Psoas muscle (tissue), 7 donors: ENCODE measurements at regions not wholly inside any gene's neighbourhood (a gene's known extent, or its start where the extent isn't known, plus 50 kb on each side); places are given as distances from the start of the nearest gene placed in this dataset.

Experiments used
- ATAC-seq, 4 donors: fragments of 200-7000 bp; cut with Tn5 transposase; one replicate each; pipeline ENCODE4 v1.9.1; 2020; ENCODE audit warnings: moderate library complexity in 3 of 4, mild to moderate bottlenecking in 2 of 4
- DNase-seq, 2 donors: peaks; one replicate each; pipeline ENCODE4 v3.0.0-alpha.2; 2020
- H3K27ac ChIP-seq: fragments of 200-600 bp; one replicate; pipeline ENCODE4 v1.8.0; 2022
- H3K27me3 ChIP-seq, 3 donors: fragments of 200-600 bp in 1 of 3; one replicate each; pipeline versions ENCODE4 v1.6.1 to v1.8.0; 2013 to 2022; ENCODE audit warnings: low read length in 2 of 3, mild to moderate bottlenecking in 2 of 3, moderate library complexity in 1 of 3; ENCODE audit not compliant: insufficient read depth in 3 of 3
- H3K36me3 ChIP-seq, 2 donors: fragments of 200-600 bp in 1 of 2; one replicate each; pipeline versions ENCODE4 v1.6.1 to v1.8.0; 2013 to 2022; ENCODE audit warnings: low read depth in 1 of 2, mild to moderate bottlenecking in 1 of 2, moderate library complexity in 1 of 2; ENCODE audit not compliant: insufficient read depth in 1 of 2
- H3K4me1 ChIP-seq: fragments of 200-600 bp; one replicate; pipeline ENCODE4 v1.8.0; 2022
- H3K4me3 ChIP-seq: fragments of 200-600 bp; one replicate; pipeline ENCODE4 v1.8.0; 2022; ENCODE audit warnings: mild to moderate bottlenecking
- H3K9me3 ChIP-seq: fragments of 200-600 bp; one replicate; pipeline ENCODE4 v1.8.0; 2022
- CTCF ChIP-seq: fragments of 200-600 bp; IDR thresholded peaks from one replicate; pipeline ENCODE4 v1.8.0; 2022; ENCODE audit warnings: antibody characterized with exemption
- WGBS, 3 donors: extraction: QIAGEN DNeasy Blood & Tissue Kit; methylation state at CpG; one replicate each; pipeline versions ENCODE4 v1.1.6 to v1.1.7; 2013; 5-methylcytosine and 5-hydroxymethylcytosine counted together
- intact Hi-C, 2 donors: fragments of 100-400 bp; cut with DNase I; formaldehyde crosslinking; loops; one replicate each; pipeline versions ENCODE4 v1.11.0 to v1.14.2; 2022
- donor health status: healthy with polysubstance abuse.
- donor health status: DM: no; HTN: no; CAD: no; lungs with moderate emphysema.
- donor health status: Bipolar disorder and iron deficiency.
- donor health status: healthy.
- donor health status: DM: yes; HTN: yes; CAD: no.
- donor health status: DM: no; HTN: no; CAD: no.
- donor health status: DM: yes; HTN: yes; CAD: no.

GRCh38 chr11:92297567-92298553, 73.2 kb downstream of the FAT3 start:
- intact Hi-C loops: no loop called here

GRCh38 chr11:92300876-92301275, 76.3 kb downstream of the FAT3 start:
- DNase-seq (no peak), ATAC-seq (no peak)
- no peaks in the 10 kb centered on the region for H3K27me3 ChIP-seq
- H3K4me3 ChIP-seq: no peak overlapping the region
- H3K27ac ChIP-seq: no peak overlapping the region
- H3K36me3 ChIP-seq: no peaks in the 10 kb centered on the region
- WGBS, 3 donors: 84 to 91% (median 91%) methylated on average over 2 of the region's 2 CpGs
- H3K9me3 ChIP-seq: no peaks in the 10 kb centered on the region
- intact Hi-C loops: no loop called here
- no peak for TF ChIP-seq CTCF
- no peaks in the 10 kb centered on the region for H3K4me1 ChIP-seq

More at GRCh38 chr11:92297567-92298553, 73.2 kb downstream of the FAT3 start:
- H3K9me3 ChIP-seq: no peaks in the 10 kb centered on the region
- no peaks in the 10 kb centered on the region for H3K27me3 ChIP-seq
- no peak for DNase-seq
- WGBS, 3 donors: 50 to 53% (median 51%) methylated on average over 3 of the region's 3 CpGs
- H3K4me3 ChIP-seq: no peak overlapping the region
- no peak overlapping the region for H3K27ac ChIP-seq
- no peaks in the 10 kb centered on the region for H3K36me3 ChIP-seq
- no peak for TF ChIP-seq CTCF
- H3K4me1 ChIP-seq: no peaks in the 10 kb centered on the region
- no peak for ATAC-seq

- DNase-seq (no peak), ATAC-seq (no peak)
- TF ChIP-seq CTCF: no peak
- H3K27me3 ChIP-seq: no peaks in the 10 kb centered on the region
- 57 to 81% (median 72%) methylated on average over 4 of the region's 4 CpGs for WGBS, 3 donors
- H3K4me1 ChIP-seq: no peaks in the 10 kb centered on the region
- H3K27ac ChIP-seq: no peak overlapping the region
- no peaks in the 10 kb centered on the region for H3K9me3 ChIP-seq
- H3K4me3 ChIP-seq: no peak overlapping the region
- H3K36me3 ChIP-seq: no peaks in the 10 kb centered on the region
- intact Hi-C loops: no loop called here
These were observed 78.2 kb downstream of the FAT3 start for GRCh38 chr11:92302770-92303169.

- WGBS, 3 donors: 87 to 95% (median 93%) methylated on average over 1 of the region's 1 CpG
- H3K27ac ChIP-seq: no peak overlapping the region
- H3K4me1 ChIP-seq: no peaks in the 10 kb centered on the region
- no peaks in the 10 kb centered on the region for H3K36me3 ChIP-seq
- no peak for DNase-seq
- ATAC-seq: no peak
- TF ChIP-seq CTCF: no peak
- H3K9me3 ChIP-seq: no peaks in the 10 kb centered on the region
- no peak overlapping the region for H3K4me3 ChIP-seq
- intact Hi-C loops: no loop called here
- H3K27me3 ChIP-seq: no peaks in the 10 kb centered on the region
These were observed 79.7 kb downstream of the FAT3 start for GRCh38 chr11:92304271-92304670.
